22Rv1 (cell line): ENCODE measurements at regions not wholly inside any gene's neighbourhood (a gene's known extent, or its start where the extent isn't known, plus 50 kb on each side); places are given as distances from the start of the nearest gene placed in this dataset.

Experiments
- ZFX ChIP-seq: fragments of 450-650 bp; IDR thresholded peaks from 2 replicates; pipeline ENCODE4 v1.6.1; 2017; ENCODE audit warnings: antibody characterized with exemption, borderline replicate concordance
- TF ChIP-seq, protein P1 (sequence below): fragments of 450-650 bp; IDR thresholded peaks from 2 replicates; pipeline ENCODE4 v1.5.1; 2017; ENCODE audit warnings: mild to moderate bottlenecking

DNA sequence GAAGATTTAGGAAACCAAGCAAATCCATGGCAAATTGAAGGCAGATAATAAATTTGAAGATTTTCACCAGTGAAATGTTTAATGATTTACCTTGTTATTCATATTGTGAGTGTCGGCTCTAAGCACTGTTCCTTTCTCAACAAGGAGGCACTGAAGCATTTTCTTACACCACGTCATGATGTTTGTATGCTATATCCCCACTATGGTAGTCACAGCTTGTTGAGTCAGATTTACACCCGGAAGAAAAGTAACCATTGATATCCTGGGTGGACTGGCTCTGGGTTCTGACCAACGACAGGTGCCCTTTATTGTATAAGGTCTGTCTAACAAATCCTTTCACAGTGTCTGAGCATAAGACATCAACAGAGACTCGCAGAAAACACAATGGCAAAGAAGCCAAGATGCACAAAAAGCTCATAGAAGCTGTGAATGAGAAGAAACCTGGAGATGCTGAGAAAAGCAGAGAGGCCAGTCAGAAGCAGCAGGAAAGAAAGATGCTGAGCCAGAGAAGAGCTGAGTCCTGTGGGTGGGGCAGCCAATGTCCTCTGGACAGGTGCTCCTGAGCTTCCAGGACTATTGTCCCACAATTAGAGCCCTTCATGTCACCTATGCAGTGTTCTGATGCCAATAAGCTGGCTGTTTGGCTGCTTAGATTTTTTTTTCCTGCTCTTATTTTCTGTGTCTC is 49.7 kb upstream of the ARHGAP5 start:
- TF ChIP-seq, protein P1, sequence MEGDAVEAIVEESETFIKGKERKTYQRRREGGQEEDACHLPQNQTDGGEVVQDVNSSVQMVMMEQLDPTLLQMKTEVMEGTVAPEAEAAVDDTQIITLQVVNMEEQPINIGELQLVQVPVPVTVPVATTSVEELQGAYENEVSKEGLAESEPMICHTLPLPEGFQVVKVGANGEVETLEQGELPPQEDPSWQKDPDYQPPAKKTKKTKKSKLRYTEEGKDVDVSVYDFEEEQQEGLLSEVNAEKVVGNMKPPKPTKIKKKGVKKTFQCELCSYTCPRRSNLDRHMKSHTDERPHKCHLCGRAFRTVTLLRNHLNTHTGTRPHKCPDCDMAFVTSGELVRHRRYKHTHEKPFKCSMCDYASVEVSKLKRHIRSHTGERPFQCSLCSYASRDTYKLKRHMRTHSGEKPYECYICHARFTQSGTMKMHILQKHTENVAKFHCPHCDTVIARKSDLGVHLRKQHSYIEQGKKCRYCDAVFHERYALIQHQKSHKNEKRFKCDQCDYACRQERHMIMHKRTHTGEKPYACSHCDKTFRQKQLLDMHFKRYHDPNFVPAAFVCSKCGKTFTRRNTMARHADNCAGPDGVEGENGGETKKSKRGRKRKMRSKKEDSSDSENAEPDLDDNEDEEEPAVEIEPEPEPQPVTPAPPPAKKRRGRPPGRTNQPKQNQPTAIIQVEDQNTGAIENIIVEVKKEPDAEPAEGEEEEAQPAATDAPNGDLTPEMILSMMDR, result no peak
- TF ChIP-seq ZFX, result no peak
